ENCODE measurements at regions not wholly inside any gene's neighbourhood (a gene's known extent, or its start where the extent isn't known, plus 50 kb on each side); places are given as distances from the start of the nearest gene placed in this dataset.

DNA sequence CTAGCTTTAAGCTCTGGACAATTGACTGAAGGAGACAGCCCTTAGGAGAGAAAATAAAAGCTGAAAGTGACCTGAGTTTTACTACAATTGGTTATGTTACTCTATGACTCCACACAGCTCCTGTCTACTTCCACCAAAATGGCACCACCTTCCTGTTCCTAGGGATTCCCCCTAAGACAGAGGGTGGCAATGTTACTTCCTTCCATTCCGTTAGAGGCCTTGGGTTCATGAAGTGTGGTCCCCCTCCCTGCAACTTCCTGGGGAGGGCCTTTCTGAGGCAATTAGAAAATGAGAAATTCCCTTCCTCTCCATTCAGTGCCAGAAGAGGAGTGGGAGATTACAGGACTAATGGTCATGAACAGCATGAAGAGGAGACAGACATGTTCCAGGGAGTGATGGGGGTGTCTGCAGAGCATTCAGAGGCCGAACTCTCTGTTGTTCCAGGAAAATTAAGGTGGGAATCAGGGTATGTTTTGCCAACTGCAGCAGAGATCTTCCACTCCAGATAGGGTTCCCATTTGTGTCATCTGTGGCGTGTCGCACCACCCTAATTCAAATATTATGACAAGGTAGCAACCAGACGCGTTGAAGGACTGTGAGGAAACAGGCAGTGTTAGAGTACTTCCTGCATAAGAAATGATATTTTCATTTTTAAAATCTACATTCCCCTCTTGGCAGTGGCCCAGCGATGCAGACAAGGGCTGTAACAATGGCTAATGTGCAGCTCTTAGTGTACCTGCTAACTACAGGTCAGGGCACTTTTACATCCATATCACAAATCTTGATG, 53.1 kb upstream of the TRIM67 start:
- DNase-seq = no peak

DNA sequence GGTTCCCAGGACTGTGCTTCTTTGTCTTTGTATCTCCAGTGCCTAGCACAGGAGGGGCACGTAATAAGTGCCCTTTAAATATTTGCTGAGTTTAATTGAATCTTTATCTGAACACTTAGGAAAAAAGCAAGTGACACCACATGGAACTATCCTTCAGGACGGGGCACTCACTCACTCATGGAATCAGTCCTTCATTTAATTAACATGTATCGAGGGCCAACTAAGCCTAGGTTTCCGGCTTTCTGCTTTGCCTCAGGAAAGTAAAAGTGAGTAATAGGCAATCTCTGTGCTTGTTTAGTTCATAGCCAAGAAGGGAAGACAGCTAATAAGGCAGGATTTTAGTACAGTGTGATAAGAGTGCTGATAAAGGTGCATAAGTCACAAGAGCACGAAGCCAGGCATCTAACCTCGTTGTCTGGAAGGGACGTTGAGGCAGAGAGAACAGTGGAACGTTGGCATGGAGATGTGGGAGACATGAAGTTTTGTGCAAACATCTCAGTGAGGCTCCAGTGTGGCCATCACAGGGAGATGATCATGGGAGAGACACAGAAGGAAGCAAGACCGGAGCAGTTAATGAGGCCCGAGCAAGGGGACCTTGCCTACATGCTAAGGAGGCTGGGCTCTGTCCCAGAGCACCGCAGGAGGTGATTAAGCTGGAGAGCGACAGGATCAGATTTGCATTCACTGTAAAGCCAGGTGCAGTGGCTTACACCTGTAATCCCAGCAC, 54.1 kb upstream of the TRIM67 start:
- no peak for DNase-seq

DNA sequence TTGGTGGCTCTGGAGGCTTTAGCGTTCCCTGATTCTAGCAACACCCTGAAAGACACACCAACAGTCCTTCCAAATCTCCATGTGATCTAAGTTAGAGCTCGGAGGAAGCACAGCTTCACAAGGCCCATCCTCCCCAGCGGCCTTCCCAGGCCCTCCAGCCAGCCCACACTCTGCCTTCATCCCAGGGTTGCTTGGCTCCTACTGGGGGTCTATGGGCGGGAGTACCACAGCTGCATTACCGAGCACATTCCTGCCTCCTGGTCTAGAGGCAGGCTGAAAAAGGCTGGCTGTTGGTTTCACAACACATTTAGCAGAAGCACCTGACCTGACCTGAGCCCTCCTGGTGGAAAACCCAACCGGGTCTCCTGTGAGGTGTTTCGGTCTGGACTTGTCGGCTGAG, 54.7 kb upstream of the TRIM67 start:
- no peak for DNase-seq

DNA sequence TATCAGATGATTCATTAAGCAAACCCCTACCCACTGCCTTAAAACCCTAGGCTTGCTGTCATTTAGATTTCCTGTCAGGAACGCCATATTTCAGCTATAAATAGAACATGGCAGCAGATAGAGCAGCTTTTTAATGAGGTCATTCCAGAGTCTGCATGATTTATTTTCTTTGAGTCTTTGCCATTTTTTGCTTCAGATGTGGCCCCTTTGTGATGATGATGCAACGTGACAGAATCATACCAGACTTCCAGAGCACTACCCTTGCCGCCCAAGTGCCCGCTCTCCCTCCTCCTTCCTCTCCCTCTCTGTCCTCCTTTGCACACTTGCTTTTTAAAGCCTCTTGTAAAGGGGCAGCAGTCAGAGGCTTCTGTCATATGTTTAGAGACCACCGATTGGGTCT, 55.5 kb upstream of the TRIM67 start:
- no peak for DNase-seq

DNA sequence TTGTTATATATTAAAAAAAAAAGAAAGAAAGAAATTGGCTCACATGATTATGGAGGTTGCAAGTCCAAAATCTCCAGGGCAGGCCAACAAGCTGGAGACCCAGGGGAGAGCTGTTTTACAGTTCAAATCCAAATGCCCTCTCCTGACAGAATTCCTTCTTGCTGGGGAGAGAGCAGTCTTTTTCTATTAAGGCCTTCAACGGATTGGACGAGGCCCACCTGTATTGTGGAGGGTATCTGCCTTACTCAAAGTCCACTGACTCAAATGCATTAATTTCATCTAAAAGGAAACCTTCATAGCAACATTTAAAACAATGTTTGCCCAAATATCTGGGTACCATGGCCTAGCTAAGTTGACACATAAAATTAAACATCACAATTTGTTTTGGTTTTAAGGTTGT, 56.9 kb upstream of the TRIM67 start:
- DNase-seq = no peak

DNA sequence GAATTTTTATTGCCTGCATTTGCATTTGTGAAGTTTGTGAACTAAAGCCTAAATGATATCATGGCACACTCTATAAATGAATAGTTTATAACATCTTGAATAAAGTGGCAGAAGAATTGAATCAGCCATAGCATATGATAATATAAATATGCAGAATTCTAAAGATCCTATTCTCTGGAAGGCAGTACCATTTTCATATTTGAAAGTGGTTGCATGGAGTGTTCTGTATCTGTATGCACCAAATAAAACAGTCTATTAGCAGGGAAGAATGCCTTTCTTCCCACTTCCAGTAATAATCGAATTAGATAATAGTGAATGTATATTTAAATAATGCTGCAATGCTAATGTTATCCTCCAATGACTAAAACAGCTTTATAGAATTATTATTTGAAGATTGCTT, 57.9 kb upstream of the TRIM67 start:
- no peak for DNase-seq

DNA sequence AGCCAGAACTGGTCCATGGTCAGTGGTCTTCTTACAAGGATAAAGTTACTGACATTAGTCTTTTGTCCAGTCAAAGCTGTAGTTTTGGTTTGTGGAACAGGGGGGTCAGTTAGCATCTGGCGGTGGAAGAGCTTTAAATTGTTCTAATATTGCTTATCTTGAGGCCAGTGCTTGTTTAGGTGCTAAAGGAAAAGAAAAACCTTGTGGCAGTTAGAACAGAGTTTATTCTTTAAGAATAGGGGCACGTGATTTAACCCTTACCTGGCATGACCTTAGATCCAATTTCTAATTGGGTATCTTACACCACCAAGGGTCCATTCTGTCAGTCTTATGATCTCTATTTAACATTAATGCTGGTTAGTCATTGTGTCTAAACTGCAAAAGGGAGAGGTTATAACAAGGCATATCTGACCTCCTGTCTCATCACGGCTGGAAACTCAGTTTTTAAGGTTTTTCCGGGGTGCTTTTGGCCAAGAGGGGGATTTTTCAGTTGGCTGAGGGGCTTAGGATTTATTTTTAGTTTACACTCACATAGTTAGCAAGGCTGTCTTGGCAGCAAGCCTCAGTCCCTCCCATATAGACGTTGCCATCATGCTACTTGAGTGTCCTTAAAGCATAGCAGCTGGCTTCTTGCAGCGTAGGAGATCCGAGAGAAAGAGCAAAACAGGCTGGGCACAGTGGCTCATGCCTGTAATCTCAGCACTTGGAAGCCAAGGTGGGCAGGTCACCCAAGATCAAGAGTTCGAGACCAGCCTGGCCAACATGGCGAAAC, 60.1 kb upstream of the FAM89A start:
- DNase-seq = no peak

DNA sequence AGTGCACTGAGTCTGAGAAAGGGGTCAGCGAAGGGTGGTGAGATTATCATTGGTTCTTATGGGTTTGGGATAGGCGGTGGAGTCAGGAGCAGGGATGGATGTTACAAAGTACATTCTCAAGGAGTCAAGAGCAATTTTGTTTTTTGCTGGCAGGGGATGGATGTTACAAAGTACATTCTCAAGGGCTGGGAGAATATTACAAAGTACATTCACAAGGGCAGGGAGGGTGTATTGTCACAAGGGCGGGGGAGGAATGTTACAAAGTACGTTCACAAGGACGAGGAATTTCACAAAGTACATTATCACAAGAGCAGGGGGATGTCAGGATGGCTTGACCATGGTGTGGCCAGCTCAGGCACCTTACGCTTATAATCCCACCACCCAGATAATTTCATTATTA, 59.3 kb upstream of the FAM89A start:
- DNase-seq = no peak

DNA sequence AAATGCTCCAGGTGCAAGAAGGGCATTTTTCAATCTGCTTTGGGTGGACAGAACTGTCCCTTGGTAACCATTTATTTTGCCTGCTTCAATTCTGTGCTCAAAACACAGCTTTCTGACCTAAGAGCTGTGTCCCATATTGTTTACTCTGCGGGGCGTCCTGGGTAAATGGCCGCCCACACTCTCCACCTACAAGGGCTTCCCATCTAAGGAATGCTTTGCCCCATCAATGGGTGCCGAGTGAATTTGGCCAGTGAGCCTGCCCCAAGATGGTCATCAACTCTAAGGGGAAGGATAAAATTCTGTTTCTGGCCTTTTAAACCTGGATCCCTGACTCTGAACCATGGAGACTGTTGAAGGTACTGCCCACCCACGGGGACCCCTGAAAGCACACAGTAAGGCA, 55.5 kb upstream of the FAM89A start:
- DNase-seq = no peak

DNA sequence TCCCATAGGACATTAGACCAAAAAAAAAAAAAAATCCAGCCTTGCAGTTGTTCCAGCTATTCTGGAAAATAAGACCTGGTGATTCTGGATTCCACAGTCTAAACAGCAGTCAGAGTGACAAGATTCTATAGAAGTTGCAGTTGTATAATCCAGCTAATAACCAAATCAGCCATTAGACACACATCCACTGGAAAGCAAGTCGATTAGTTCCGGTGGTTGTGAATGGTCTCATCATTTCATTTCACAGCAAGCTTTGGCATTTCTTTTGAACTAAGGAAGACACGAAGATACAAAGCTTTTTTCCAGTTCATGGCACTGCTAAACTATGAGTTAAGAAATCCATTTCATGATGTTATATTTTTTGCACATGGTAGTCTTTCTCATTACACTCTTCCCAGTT, 54.4 kb upstream of the FAM89A start:
- no peak for DNase-seq

DNA sequence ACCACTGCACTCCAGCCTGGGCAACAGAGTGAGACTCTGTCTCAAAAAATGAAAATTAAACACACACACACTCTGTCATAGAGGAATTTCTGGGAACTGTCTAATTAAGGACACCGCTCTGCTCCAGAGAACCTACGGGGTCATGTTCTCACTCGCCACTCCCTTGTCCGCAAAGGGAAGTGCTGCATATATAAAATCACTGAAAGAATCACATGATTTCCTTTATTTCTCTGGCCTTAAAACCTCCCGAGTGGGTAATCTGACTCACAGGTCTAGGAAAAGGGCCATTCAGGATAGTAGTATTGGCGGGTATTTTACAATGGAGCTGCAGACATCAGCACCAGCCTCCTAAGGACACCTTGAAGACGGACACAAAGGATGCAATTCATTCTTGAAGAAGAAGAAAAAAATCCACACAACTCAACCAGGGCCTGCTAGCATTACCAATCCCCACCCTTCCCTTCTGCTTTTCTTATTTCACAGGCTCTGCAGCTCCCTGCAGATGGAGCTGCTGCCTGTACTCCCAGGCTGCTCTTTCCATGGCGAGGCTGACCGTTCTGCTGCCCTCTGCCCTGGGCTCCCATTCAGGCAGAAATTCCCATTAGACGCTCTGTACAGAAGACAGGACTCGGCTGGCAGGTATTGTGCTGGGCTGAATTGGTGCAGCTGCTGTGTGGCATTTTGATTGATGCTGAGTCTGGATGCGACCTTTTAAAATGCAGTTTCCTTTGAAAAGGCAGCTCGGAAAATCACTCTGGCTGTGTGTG, 53.3 kb upstream of the FAM89A start:
- DNase-seq = peak; percentile 65

DNA sequence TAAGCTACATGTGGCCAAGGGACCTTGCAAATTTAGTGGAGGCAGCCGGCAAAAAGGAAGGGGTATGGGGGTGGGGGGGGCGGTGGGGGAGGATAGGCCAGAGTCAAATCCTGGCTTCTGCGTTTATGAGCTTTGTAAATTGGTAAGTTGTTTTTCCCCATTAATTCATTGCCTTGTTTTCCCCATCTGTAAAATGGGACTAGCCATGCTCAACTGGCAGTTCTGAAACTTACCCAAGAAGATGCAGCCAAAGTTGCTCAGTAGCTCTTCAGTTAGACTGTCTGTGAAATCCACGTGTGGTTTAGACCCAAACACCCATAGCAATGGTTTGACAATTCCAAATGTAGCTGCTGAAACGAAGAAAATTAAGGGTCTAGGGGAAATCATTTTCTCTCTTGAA, 52.3 kb upstream of the FAM89A start:
- no peak for DNase-seq

DNA sequence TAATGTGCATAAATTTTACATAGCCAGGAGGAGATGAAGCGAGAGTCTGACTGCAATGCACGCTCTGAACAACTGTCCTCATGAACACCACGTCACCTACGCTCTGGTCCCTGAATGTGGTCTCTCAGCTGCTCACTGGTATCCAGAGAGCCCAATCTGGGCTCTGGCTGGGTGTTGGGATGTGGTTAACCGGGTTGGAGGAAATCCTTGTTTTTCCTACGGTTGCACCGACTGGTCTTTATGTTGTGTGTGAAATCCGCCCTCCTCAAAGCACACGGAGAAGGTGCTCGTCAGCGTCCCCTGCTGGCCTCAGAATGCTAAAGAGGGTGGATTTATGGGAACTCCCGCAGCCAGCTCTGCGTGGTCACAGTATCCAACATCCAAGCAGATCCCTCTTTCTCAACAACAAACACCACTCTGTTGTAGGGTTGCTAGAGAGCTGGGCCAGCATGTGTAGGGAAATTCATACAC, 51.8 kb upstream of the FAM89A start:
- DNase-seq = no peak

DNA sequence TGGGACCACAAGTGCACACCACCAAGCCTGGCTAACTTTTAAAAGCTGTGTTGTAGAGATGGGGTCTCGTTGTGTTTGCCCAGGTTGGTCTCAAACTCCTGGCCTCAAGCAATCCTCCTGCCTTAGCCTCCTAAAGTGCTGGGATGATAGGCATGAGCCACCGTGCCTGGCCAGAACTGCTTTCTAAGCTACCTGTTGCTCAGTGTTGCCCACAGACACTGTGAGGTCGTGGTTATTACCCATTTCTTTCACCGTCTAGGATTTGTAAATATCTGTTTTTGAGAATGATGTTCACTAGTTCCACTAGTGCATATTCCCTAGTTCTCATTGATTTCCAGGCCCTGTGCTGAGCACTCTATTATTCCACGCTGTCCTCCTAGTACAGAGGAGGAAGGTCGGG, 51.4 kb upstream of the FAM89A start:
- DNase-seq = no peak

Data from midbrain (tissue), 1 donor.